Left renal pelvis (tissue), 4 donors: ENCODE measurements at regions not wholly inside any gene's neighbourhood (a gene's known extent, or its start where the extent isn't known, plus 50 kb on each side); places are given as distances from the start of the nearest gene placed in this dataset.
"Not testable (repeated sequence)": the region's sequence is repeated elsewhere in the genome, so short reads cannot be mapped to it uniquely, and the experiment has no call there.

ENCODE experiments used
- DNase-seq, 4 donors: peaks; one replicate each; pipeline ENCODE4 v3.0.0-alpha.2; 2013; ENCODE audit warnings: low read depth in 4 of 4, low spot score in 3 of 4

DNA sequence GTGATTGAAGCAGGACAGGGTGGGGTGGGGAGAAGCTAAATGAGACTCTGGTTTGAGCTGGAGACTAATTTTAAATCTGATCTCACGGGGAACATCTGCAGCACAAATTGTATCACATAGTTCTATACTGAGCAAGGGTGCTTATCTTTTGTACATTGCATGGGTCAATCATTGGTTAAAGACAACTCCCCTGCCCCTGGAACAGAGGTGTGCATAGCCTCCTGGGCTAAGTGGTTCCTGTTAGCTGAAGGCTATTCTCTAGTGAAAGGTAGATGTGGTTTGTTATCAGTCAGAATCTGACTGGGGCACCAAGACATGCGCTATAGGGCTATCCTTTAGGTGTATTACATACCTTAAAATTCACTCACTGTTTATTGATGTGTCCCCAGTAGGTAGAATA, 103.9 kb upstream of the KITLG start:
- no peak for DNase-seq

DNA sequence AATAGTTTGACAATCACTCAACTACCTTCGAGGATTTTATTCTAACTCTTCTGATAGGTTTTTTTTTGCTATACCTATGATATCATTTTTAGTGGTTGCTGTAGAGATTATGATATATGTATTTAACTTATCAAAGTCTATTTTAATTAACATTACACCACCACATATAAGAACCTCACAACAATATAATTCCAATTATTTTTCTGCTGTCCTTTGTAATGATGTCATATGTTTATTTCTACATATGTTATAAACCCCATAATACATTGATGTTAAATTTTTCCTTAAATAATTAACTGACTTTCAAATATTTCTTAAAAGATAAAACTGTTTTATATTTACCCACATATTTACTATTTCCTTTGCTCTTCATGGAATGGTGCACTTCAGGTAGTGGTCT, 103.4 kb upstream of the KITLG start:
- no peak for DNase-seq

DNA sequence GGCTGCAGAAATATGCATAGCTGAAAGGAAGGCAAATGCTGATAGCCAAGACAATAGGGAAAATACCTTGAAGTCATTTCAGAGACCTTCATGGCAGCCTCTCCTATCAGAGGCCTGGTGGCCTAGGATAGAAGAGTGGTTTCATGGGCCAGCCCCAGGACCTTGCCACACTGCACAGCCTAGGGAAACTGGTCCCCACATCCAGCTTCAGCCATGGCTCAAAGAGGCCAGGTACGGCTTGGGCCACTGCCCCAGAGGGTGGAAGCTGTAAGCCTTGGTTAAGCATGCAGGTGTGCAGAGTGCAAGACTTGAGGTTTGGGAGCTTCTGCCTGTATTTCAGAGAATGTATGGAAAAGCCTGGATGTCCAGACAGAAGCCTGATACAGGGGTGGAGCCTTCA, 101.0 kb upstream of the KITLG start:
- no peak for DNase-seq

DNA sequence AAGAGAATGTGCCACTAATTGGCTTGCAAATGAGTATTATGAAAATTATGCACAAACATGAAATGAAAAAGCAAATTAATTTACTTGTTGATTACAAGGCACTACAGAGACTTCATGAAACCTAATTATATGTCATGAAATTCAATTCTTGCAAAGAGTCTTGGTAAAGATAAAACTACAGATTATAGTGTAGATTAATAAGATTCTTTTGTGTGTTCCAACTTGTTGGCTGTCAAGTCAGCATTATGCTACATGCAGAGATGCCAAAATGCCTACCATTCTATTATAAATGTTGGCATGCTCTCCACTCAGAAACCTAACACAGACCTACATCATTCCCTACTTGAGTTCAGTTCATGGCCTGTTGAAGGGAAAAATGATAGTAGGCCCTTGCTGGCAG, 97.2 kb upstream of the KITLG start:
- no peak for DNase-seq

DNA sequence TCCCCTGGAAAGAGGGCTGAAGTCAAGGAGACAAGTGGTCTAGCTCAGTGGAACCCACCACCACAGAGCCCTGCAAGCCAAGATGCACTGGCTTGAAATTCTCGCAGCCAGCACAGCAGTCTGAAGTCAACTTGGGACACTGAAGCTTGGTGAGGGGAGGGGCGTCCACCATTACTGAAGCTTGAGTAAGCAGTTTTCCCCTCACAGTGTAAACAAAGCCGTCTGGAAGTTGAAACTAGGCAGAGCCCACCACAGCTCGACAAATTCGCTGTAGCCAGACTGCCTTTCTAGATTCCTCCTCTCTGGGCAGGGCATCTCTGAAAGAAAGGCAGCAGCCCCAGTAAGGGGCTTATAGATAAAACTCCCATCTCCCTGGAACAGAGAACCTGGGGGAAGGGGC, 87.3 kb upstream of the KITLG start:
- not testable (repeated sequence) for DNase-seq

DNA sequence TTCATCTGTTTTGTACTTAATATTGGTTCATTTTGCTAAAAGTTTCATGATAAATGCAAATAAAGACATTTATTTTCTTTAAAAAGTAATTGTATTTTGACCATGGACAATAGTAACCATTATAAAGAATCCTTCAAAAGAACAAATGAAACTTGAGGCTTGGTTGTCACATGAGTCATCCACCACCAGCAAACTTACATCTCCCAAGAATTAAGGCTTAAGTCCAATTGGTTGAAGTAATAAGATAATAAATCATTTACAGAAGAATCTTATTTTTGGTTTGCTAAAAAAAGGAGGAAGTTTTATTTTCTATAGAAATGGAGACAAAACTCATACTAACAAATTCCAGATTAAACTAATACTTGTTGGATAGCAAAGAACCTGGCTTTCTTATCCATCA, 84.8 kb upstream of the KITLG start:
- no peak for DNase-seq

DNA sequence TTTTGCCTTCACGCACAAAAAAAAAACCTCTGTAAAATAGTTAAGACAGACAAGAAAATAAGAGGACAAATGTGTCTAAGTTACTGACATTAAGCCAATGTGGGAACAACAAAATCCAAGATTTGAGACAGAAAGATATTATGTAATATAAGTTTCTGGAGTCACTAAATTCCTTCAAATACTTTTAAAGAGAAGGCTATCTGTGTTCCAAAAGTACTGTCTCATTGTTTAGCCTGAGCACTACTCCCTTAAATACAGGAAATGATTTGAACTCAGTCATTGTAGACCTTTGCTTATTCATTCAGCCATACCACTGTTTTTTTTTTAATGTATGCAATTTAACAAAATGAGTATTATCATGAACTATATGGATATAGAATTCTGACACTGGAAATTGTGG, 82.7 kb upstream of the KITLG start:
- DNase-seq = no peak

DNA sequence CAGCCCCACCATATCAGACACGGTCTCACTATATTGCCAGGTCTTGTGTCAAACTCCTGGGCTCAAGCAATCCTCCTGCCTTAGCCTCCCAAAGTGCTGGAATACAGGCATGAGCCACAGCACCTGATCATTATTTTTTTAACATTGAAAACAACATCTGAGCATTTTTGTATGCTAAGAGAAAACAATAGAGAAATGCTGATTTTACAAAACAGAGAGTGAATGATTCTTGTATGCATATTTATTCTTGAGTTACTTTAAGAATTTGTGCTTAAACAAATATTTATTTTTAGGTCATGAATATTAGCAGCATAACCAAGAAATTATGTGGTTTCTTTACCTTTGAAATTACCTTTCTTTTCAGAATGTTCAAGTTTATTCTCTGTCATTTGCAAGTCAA, 81.8 kb upstream of the KITLG start:
- DNase-seq = no peak

DNA sequence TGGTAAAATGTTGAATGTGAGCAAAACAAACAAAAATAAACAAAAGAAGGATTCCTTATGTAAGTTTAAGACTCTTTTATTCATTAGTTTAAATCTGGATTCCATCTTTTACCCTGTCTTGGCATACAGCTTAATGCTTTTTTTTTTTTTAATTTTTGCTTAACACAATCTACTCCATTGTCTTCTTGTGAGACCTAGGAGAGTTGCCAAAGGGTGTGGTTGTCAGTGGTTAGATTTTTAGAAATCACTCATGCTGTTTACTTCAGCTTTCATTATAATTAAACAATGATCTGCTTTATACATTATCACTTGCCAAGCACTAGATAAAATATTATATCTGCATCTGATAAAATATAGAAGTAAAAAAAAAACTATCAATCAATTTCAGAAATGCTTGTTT, 77.7 kb upstream of the KITLG start:
- no peak for DNase-seq

DNA sequence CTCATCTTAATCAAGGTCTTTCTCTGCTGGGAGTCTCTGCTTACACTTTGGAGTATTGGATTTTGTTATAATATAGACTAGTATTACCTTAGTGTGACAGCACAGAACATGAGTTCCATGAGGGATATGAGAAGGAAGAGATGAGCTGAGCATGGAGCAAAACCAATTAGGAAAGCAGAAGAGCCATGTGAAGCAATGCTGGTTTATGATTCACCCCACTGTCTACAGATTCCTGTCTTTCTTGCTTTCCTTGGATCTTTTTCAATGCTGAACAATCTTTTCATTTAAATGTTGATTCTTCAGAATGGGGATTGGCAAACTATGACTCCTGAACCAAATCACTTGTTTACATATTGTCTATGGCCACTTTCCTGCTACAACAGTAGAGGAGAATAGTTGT, 70.4 kb upstream of the KITLG start:
- DNase-seq = no peak

DNA sequence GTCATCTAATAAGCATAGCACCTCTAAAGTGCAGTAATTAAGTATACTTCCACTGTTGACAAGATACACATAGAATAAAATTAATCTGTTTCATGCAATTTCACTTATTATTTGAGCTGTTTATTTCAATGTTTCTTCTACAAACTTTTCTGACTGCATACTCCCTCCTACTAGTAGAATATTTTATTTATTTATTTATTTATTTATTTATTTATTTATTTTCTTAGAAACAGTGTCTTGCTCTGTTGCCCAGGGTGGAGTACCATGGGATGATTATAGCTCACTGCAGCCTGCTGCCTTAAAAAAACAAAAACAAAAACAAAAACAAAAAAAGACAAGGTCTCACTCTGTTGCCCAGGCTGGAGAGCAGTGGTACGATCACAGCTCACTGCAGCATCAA, 68.4 kb upstream of the KITLG start:
- no peak for DNase-seq

DNA sequence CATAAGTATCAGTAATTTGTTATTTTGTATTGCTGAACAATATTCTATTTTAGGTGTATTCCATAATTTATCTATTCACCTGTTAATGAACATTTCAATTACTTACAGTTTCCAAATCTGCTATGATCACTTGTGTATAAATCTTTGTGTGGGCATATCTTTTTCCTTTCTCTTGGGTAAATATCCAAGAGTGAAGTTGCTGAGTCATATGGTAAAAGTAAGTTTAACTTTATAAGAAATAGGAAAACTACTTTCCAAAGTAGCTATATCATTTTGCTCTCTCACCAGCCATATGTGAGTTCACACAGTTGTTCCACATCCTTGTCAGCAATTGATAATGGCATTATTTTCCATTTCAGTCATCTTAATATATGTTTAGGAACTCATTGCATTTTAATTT, 66.6 kb upstream of the KITLG start:
- no peak for DNase-seq

DNA sequence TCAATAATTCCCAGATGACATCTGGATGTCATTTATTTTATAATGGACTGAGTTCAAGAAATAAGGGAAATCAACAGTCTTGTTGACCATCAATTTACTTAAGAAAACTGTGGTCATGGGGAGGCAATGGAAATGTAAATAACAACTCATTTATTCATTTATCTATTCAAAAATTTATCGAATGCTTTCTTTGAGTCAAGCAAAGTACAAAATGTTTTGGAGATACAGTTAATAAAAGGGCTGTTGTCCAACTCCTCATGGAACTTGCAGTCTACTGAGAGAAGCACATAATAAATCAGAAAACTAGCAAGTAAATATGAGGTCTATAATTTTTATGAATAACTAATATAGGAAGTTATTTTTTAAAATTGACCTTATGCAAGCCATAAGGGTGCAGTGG, 65.5 kb upstream of the KITLG start:
- DNase-seq = no peak

DNA sequence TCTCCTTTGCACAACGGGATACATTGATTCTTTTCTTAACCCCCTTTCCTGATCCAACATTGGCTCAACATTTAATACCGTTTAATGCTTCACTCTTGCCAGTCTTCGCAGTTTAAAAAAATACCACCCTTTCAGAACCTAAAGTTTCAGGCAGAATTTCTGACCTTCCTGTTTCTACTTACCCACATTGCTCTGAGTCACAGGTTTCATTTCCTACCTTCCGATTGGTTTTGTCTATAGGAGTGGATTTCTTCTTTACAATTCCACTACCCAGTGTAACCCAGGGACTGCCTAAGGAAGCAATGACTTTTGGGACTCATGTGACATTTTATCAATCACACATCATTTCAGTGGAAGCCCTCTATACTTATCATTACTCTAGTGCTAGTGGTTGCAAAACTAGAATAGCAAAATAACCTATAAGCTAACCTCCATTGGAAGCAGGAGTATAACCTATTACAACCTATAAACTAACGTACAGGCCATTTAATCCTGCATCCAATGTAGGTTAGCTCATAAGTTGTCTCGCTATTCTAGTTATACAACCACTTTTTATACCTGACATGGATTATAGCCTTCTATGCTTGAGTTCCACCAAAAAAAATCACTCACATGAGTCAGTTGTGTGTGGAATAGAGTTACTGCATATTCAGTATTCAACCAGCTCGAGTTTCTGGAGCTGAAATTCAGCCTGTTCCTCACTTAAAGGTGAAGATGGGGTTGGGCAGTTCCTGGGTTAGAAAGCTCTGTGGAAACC, 64.9 kb upstream of the KITLG start:
- DNase-seq = no peak

DNA sequence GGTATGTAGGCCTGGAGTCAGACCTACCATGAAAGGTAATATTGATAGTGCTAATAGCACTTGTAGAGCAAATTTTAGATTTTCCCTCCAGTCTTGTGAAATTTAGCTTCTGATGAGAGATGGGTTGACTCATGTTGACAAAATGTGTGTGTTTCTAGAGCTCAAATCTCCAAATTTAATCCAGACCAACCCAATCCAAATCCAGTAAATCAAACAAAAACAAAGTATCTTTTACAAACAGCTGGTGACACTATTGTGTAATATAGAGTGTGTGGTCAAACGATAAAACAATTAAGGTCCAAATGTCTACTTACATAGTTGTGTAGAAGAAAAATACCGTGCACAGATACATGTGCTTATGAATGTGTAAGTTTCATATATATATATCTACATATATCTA, 63.4 kb upstream of the KITLG start:
- DNase-seq = no peak

DNA sequence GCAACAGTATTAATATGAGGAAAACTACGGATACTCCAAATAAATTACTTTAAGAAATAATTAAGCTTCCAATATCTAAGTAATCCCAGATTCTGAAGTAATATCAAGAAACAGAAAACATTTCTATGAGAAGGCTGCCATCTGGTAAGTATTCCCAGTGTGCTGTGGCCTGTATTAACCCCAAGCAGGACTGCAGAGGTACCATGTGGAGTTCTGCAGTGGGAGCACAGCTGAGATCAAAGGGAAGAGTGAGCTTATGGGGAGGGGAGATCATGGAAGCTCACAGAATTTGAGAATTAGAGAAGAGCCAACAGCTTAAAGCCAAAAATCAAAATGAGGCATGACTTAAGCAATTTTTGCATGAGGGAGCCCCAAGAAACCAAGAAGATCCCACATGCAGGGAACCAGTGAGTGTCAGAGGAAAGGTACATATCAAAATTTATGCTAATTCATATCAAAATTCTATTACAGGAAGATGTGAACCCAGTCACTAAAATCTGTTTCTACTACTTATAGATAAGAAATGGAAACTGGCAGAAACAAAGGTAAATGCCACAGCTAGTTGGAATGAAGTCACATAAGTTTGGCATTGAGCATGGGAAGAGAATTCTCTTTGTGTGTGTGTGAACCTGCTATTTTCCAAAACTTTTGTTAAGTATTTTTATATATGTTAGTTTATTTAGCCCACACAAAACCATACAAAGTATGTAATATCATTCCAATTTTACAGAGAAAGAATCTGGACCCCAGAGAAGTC, 62.6 kb upstream of the KITLG start:
- no peak for DNase-seq

DNA sequence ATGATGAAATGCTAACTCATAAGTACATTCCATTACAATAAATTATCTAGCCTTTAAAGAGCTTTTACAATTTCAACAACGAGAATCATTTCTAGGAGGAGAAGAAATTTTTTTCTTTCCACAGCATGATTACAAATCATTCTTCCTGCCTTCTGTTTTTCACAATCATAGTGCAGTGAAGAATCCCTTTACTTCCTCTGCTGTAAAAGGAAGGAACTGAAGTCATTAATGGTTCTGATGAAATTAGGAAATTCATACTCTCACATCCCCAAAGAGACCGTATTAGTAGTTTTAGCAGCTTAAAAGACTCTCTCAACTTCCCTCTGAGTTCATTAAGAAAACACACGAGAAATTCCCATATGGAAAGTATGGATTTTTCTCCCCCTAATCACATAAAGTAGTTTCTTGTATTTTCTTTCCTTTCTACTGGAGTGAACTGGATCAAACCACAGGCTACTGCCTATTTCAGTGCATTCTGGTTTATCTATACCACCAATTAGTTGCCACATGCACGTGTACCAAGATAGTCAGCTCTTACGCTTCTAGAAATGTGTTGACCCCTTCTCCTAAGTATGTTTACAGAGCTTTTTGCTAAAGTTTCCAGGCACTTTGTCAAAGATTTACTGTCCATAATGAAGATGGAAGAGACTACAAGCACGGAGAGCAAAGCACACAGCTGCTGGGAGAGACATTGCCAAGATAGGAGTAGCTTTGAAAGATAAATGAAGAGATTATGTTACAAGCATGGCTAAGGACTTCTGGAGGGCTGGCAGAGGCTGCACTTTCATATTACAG, 58.9 kb upstream of the KITLG start:
- no peak for DNase-seq

DNA sequence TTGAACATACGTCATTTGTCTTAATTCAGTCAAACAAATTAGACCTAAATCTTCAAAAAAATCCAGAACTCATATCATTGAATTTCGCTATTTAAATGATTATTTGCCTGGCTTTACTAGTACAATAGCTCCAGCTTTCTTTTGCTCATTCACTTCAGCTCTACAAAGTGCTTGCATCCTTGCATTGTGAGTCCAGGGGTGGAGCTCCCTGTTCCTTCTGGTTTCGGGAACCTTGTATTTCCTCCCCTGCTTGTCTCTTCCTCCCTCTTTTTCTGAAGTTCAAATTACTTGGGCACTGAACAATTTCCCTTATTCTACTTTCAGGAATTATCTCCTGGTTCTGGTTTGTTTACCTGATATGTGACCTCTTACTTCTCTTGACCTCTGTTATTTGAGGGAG, 58.1 kb upstream of the KITLG start:
- no peak for DNase-seq

DNA sequence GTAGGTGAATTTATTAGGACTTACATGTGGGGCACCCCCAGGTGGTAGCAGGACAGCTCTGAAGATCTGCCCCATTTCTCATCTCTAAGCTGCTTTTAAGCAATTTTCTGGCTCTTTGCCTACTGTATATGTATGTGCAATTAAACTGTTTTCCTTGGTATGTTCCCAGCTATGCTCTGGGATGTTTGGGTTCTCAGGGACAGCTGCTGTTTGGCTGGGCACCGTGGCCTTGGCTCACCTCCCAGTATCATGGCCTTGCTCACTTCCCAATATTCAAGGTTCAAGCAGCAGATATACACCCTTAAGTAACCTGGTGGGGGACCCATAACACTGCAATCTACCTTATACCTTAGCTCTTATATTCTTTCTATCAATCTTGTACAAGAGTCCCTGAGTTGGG, 53.7 kb upstream of the KITLG start:
- no peak for DNase-seq

DNA sequence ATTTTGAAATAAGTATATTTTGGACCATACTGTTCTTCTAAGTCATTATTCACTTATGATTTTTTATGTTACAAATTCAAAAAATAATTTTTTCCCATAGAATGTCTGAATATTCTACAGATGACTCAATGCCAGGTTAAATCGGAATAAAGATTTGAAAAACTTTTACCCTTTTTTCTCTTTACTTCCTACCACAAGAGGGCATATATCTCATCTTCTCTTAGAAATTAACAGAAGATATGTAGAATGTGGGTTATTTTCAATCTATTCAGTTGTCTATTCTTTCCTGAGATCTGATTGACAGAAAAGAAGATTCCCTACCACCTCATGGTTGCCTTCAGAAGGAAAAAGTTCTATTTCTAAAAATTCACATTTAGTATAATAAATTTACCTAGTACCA, 53.0 kb upstream of the KITLG start:
- DNase-seq = no peak

DNA sequence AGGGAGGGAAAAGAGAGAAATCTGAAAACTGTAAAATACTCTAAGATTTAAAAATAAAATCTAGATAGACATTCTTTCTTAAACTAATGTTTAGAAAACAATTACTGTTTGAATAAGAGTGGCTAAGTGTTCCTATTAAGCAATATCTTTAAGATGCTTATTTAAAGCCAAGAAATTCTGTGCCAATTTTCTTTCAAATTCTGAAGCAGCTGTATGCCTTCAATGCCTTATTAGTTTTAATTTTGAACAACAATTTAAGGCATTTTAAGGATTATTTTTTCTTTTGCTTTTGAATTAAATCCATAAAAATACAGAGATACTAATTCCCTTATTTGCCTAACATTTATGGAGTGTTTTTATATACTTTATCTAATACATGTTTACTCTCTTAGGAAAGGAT, 50.3 kb upstream of the KITLG start:
- no peak for DNase-seq
